HFFc6 (cell line): ENCODE measurements at regions not wholly inside any gene's neighbourhood (a gene's known extent, or its start where the extent isn't known, plus 50 kb on each side); places are given as distances from the start of the nearest gene placed in this dataset.
"Not testable (repeated sequence)": the region's sequence is repeated elsewhere in the genome, so short reads cannot be mapped to it uniquely, and the experiment has no call there.

Experiments
- DNase-seq: peaks from one replicate; pipeline ENCODE4 v3.0.0-alpha.2; 2018
- H3K27ac Mint-ChIP-seq: 2 replicates; pipeline ENCODE4 v1.8.0; 2020; ENCODE audit warnings: mild to moderate bottlenecking, mixed read lengths
- H3K27me3 Mint-ChIP-seq: 2 replicates; pipeline ENCODE4 v1.8.0; 2021; ENCODE audit warnings: mild to moderate bottlenecking, moderate library complexity, mixed read lengths; ENCODE audit not compliant: insufficient read depth
- H3K36me3 Mint-ChIP-seq: 2 replicates; pipeline ENCODE4 v1.8.0; 2021; ENCODE audit warnings: low read depth, mixed read lengths
- H3K4me1 Mint-ChIP-seq: 2 replicates; pipeline ENCODE4 v1.8.0; 2020; ENCODE audit warnings: low read depth, mixed read lengths
- H3K4me3 Mint-ChIP-seq: 2 replicates; pipeline ENCODE4 v1.8.0; 2020; ENCODE audit warnings: mild to moderate bottlenecking, moderate library complexity, mixed read lengths
- H3K9me3 Mint-ChIP-seq: 2 replicates; pipeline ENCODE4 v1.8.0; 2020; ENCODE audit warnings: mild to moderate bottlenecking, mixed read lengths
- CTCF ChIP-seq: fragments of 200-600 bp; sonication (generic); IDR thresholded peaks from 2 replicates; pipeline ENCODE4 v1.5.0; 2021; ENCODE audit warnings: antibody characterized with exemption, mild to moderate bottlenecking

- no peak for DNase-seq
- TF ChIP-seq CTCF = no peak
- H3K27me3 Mint-ChIP-seq = no peaks in the 10 kb centered on the region
- no peak overlapping the region for H3K4me3 Mint-ChIP-seq
- no peak overlapping the region for H3K27ac Mint-ChIP-seq
- H3K9me3 Mint-ChIP-seq = peaks cover 25% of the 10 kb centered on the region
- H3K36me3 Mint-ChIP-seq = no peaks in the 10 kb centered on the region
- no peaks in the 10 kb centered on the region for H3K4me1 Mint-ChIP-seq
Observed at GRCh38 chr5:23877847-23878246, 370.4 kb downstream of the PRDM9 start.

- no peaks in the 10 kb centered on the region for H3K27me3 Mint-ChIP-seq
- DNase-seq = no peak
- no peak overlapping the region for H3K27ac Mint-ChIP-seq
- no peak overlapping the region for H3K4me3 Mint-ChIP-seq
- no peaks in the 10 kb centered on the region for H3K4me1 Mint-ChIP-seq
- no peak for TF ChIP-seq CTCF
- peaks cover 44% of the 10 kb centered on the region for H3K9me3 Mint-ChIP-seq
- no peaks in the 10 kb centered on the region for H3K36me3 Mint-ChIP-seq
Observed at GRCh38 chr5:23884405-23885031, 377.1 kb downstream of the PRDM9 start.

- Mint-ChIP-seq H3K27me3 (no peaks in the 10 kb centered on the region; the same call in 1 of the 2 replicates), H3K4me1 (no peaks in the 10 kb centered on the region), H3K9me3 (peaks cover 34% of the 10 kb centered on the region), H3K27ac (no peak overlapping the region), H3K36me3 (peaks cover 7% of the 10 kb centered on the region; the same call in 1 of the 2 replicates), H3K4me3 (no peak overlapping the region)
- no peak for DNase-seq
- no peak for TF ChIP-seq CTCF
Observed at GRCh38 chr5:23893561-23893960, 386.2 kb downstream of the PRDM9 start.

GRCh38 chr5:23895614-23896013, 388.2 kb downstream of the PRDM9 start:
- no peak for DNase-seq
- no peaks in the 10 kb centered on the region; the same call in 1 of the 2 replicates for H3K27me3 Mint-ChIP-seq
- peaks cover 7% of the 10 kb centered on the region; the same call in 1 of the 2 replicates for H3K36me3 Mint-ChIP-seq
- no peak overlapping the region for H3K4me3 Mint-ChIP-seq
- H3K27ac Mint-ChIP-seq = no peak overlapping the region
- H3K4me1 Mint-ChIP-seq = no peaks in the 10 kb centered on the region
- H3K9me3 Mint-ChIP-seq = peaks cover 32% of the 10 kb centered on the region
- TF ChIP-seq CTCF = no peak

GRCh38 chr5:23930985-23931384, 423.6 kb downstream of the PRDM9 start:
- Mint-ChIP-seq H3K9me3 (peaks cover 16% of the 10 kb centered on the region), H3K4me3 (no peak overlapping the region), H3K4me1 (no peaks in the 10 kb centered on the region), H3K27me3 (no peaks in the 10 kb centered on the region), H3K36me3 (no peaks in the 10 kb centered on the region; the same call in 1 of the 2 replicates), H3K27ac (no peak overlapping the region)
- no peak for DNase-seq
- TF ChIP-seq CTCF = no peak

GRCh38 chr5:23951261-23951928, 444.0 kb downstream of the PRDM9 start:
- H3K4me3 Mint-ChIP-seq, H3K4me1 Mint-ChIP-seq, H3K27me3 Mint-ChIP-seq, DNase-seq, H3K27ac Mint-ChIP-seq, H3K36me3 Mint-ChIP-seq: not testable (repeated sequence)
- H3K9me3 Mint-ChIP-seq = peaks cover 47% of the 10 kb centered on the region
